DMS79 treated with DMSO at 0.1 percent for 48 hours (cell line): ENCODE measurements at regions not wholly inside any gene's neighbourhood (a gene's known extent, or its start where the extent isn't known, plus 50 kb on each side); places are given as distances from the start of the nearest gene placed in this dataset.

Source experiments
- DNase-seq: peaks from one replicate; lab custom pipeline; 2025; lab: John Stamatoyannopoulos, UW

DNA sequence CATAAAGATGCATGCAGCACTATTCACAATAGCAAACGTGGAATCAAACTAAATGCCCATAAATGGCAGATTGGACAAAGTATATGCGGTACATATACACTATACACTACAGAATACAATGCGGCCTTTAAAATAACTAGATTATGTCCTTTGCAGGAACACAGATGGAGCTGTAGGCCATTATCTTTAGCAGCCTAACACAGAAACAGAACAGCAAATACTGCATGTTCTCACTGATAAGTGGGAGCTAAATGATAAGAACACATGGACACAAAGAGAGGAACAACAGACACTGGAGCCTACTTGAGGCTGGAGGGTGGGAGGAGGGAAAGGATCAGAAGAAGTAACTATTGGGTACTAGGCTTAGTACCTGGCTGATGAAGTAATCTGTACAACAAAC is 758.2 kb downstream of the TLE1 start:
- DNase-seq, result no peak

DNA sequence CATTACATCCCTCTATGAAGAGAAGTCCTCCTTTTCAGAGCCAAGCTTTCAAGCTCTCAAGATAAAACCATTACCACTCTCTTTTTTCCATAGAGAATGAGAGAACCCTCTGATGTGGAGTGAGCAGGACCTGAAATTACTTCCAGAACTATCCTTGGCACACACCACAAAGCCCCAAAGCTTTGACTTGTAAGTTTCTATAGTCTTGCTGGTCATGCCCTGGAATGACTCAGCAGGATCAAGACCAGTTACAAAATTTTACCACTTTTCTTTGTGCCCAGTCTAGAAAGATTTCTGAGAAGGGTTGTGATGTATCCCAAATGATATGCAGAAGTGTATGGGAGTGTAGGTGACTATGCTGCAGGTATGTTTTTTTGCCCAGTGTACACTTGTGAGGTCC is 760.6 kb downstream of the TLE1 start:
- no peak for DNase-seq

DNA sequence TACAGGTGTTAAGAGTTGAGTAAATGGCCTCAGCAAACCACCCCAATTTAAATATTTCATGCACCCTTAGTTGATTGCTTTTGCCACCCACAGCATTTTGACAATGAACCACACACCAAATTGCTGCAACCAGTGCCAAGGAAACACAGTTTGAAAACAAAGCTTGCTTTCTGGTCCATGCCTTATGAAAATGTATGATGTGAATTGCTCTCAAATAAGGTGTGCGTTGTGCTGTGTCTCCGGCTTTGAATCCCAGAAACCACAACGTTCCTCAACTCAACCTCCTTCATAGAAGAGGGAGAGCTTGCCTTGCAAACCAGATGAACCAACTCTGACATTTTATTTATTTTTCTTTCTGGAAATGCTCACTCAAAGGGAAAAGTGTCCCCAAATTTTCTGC is 762.7 kb downstream of the TLE1 start:
- DNase-seq, result no peak

DNA sequence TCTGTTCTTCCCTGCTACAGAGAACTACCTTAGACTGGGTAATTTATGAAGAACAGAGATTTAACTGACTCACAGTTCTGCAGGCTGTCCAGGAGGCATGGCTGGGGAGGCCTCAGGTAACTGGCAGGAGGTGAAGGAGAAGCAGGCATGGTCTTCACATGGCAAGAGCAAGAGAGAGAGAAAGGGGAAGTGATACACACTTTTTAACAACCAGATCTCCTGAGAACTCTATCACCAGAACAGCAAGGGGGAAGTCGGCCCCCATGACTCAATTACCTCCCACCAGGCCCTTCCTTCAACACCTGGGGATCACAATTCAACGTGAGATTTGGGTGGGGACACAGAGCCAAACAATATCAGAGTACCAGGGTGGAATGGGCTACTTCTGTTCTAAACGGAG is 766.8 kb downstream of the TLE1 start:
- no peak for DNase-seq

DNA sequence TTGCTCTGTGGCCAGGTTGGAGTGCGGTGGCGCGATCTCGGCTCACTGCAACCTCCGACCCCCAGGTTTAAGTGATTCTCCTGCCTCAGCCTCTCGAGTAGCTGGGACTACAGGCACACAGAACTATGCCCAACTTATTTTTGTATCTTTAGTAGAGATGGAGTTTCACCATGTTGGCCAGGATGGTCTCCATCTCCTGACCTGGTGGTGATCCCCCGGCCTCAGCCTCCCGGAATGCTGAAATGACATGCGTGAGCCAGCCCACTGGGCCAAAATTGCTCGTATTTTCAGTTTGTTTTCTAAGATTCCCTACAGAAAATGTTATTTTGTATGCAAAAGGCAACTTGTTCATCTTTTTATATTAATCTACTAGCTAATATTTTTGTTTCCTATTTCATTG is 782.6 kb downstream of the TLE1 start:
- DNase-seq, result no peak

DNA sequence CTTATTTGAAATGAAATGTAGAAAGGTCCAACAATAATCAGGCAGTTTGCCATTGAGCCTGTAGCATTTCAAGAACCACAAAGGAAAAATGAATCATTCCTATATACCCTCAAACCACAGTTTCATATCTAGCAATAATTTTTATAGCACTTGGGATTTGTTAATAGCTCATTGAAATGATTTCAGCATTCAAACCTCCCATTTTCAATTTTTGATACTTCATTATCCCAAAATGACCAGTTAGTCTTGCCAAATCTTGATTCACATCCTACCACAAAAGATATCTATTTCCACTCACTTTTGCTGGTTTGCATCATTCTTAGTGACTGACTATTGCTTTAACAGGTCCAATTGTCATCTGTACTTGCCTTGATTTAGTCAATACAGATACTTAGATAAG is 790.1 kb downstream of the TLE1 start:
- DNase-seq, result no peak

DNA sequence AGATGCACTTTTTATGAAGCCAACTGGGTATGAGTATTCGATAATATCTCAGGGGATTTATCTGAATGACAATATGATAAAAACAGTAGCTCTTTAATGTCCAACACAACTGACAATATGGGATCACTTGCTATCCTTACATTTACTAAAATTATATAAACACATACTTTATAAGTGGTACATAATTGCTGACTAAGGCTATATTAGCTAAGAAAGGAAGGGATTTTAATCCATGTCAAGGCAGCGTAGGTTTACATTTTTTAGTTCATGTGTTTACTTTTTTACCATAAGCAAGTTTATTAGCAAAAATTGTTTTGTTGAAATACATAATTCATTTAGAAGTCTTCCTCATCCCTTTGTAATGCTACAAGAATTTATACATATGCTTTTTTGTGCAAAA is 796.2 kb downstream of the TLE1 start:
- DNase-seq, result no peak

DNA sequence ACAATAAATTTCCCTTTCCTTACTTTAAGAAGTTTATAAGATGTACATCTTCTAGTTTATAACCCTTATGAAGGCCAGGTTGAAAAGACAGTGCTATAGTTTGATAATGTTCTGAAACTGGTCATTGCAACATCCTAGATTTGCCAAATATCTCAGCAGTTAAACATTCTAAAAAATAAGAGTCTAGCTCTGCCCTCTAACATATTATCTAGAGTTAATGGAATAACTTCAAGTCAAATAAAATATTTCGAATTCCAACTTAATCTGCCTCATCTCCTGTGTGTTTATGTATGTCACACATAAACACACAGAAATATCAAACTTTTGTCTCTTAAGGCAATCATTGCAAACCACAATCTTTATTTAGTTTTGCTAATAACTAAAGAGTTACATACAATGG is 796.6 kb downstream of the TLE1 start:
- no peak for DNase-seq

DNA sequence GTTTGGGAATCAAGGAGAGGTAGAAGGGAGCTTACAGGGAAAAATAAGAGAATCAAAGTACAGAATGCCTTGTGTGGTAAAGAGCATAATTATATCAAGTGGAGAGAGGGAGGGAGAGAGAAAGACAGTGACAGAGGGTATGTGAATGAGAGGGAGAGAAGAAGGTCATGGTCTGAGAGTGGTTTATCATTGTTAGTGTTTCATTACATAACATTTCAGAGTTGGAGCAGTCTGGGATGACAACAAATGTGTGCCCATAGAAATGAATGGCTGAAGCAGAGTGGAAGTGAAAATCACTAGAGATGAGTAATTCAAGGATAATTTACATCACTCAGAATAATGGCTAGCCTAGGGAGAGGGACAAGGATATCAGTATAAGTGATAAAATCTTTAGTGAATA is 799.2 kb downstream of the TLE1 start:
- DNase-seq, result no peak

DNA sequence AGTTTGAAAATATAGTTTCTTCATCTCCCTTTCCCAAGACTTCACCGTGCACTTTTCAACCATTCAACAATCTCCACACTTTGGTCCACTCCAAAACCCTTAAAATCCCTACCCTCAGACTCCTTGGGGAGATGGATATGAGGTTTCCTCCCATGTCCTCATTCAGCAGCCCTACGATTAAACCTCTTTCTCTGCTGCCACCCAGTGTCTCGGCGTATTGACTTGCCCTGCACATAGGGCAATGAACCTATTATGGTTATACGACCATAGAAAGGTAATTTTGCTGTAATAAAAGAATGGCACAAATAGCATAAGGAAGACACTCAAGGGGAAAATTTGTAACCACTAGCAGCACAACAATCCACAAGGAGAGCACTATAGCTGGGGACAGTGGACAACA is 803.5 kb downstream of the TLE1 start:
- no peak for DNase-seq

DNA sequence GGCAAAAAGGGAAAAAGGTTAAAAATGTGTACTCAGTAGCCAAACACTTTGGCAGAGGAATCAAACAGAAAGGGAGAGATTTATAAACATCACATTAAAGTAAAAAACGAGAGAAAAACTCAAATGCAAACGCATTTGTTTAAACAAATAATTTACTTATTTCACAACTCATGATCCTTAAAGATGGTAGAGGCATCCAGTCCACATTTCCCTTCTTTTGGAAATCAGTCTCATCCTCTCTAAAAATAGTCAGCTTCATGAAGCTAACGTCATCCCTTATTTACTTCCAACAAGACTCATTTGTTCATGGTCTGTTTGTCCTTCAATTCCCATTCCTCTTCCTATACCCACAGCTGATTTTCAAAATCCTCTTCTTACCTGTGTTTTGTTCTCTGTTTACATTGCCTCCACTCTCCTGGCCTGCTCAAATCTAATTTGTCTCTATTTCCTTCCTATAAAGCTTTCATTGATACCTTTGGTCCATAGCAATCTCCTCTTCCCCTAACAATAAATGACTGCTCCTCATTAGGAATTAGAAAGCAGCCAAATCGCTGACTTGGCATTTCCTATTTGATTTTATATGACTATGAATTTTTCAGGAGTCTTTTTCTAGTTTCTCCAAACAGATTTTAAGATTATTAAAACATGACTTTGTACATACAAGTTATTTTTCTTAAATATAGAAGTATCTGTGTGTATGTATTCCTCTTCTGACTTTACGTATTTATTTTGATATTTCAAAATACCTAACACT is 805.3 kb downstream of the TLE1 start:
- DNase-seq, result no peak

DNA sequence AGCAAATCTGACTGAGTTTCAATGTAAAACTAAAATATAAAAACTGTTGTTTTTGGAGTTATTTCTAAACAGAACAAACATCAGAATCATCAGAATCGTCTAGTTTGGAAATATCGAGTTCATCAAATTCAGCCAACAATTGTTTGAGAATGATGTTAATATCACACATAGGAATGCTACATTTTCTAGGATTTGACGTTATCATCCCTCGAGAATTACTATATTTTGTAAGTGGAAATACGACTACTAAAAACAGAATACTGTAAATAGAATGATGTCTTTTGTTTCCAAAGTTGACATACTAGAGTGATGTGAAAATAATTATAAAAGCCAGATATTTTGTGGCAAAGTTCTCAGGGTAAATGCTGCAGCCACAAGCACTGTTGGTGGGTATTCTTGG is 805.9 kb downstream of the TLE1 start:
- no peak for DNase-seq

DNA sequence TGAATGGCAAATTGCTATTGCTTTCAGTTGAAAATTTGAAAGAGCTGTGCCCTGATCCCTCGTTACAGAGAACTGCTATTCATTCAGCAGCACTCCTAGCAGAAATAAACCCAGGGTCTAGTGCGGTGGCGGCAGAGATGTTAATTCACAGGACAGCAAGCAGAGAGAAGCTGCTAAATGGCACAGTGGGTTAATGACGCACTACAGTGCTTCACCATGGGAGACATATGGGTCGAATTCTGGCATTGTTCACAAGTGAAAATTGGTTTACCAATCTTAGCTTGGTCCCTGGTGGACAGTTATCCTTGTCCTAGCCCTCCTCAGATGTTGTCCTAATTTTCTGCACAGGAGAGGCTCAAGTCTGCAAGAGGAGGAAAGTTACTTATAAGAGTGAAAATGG is 807.4 kb downstream of the TLE1 start:
- DNase-seq, result no peak

DNA sequence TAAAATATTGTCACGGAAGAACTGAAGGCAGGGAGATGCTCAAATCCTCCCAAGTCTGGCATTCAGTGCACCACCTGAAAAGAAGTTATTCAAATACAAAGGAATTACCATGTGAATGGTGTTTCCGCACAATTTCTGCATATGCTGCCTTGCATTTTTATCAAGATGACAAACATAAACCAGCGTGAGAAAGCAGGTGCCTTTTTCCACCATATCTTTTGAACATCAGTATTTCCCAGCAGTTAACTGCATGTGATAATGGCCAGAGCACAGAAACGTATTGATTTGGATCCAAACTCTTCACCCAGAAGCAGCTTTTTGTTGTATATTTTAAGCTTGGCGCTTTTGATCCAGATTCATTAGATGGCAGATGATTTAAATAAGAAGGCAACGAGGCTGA is 808.0 kb downstream of the TLE1 start:
- DNase-seq, result no peak

DNA sequence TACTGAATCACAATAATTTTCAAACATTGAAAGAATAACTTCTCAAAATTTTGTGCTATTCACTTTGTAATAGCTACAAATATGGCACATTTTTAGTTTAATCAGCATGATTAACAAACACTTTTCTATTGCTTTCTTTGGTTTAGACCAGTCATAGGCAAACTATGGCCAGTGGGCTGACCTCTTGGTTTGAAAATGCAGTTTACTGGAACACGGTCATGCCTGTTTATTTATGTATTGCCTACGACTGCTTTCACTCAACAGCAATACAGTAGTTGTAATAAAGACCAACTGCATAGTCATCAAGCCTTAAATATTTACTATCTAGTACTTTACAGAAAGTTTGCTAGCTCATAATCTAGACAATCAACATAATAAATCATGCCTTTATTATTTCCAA is 810.8 kb downstream of the TLE1 start:
- DNase-seq, result no peak

DNA sequence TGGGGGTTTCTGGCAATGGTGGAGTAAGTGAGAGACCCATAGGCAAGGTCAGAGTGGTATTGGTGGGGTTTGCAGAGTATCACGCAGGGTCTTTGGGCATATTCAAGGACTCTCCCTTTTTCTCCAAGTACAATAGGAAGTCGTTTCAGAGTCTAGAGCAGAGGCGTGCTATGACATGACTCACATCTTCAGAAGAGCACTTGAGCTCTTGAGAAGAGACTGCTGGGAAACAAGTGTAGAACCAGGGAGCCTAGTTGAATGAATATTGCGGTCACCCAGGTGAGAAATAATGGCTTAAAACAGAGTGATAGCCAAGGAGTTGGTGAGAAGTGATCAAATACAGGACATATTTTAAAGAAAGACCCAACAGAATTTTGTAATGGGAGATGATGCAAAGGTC is 813.4 kb downstream of the TLE1 start:
- DNase-seq, result peak; percentile 6

DNA sequence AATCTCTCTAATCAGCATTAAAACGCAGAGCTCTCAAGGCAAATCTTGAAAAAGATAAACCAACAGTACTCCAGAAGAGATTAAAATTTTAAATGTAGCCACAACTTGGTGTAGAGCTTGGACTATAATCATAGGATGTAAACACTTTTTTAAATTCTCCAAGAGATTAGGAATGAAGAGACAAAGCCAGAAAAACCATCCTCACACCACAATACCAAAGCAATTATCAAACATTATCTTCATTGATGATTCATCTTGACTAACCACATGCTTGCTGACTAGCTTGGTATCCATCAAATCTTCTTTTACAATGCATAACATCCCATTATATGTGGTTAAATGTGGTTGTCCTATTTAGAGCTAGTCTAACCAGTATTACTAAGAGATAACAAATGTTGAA is 815.1 kb downstream of the TLE1 start:
- DNase-seq, result no peak

DNA sequence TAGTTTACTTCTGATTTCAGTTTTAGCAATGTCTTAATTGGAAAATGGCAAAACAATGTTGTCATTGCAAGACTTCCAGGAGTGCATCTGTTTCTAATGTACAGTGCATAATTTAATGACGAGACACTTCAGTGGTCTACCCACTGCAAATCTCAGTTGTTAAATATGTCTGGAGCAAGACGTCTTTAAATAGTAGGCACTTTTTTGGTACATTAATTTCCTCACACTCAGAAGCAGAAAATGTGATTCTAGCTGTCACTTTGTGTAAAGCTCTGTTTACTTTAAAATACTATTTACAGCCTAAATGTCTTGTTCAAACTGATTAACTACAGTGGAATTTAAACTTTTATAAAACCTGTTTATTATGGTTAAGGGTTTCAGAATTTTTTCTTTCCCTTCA is 815.5 kb downstream of the TLE1 start:
- DNase-seq, result no peak

DNA sequence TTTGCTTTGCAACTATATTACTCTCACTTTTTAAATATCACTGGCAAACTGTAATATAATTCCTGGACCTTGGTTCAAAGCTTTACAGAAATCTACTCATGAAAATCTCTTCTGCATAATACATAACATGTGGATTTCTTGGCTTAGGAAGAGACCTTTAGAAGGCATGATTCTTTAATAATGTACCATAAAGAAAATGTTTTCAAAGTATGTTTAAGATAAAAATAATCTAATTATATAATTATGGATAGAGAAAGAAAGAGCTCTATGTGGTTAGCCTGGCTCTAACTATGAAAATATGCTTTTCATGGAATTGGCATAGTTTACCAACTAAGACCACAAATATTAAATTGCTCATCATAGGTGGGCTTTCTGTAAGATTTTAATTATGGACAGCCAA is 817.8 kb downstream of the TLE1 start:
- no peak for DNase-seq

DNA sequence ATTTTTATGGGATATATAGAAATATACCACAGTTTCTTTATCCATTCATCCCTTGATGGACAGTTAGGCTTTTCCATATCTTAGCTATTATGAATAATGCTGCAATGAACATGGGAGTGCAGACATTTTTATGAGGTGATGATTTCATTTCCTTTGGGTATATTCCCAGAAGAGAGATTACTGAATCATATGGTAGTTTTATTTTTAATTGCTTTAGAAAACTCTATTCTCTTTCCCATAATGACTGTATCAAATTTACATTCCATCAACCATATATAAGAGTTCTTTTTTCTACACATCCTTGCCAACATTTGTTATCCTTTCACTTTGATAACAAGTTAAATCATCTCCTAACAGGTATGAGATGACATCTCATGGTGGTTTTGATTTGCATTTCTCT is 821.6 kb downstream of the TLE1 start:
- no peak for DNase-seq

DNA sequence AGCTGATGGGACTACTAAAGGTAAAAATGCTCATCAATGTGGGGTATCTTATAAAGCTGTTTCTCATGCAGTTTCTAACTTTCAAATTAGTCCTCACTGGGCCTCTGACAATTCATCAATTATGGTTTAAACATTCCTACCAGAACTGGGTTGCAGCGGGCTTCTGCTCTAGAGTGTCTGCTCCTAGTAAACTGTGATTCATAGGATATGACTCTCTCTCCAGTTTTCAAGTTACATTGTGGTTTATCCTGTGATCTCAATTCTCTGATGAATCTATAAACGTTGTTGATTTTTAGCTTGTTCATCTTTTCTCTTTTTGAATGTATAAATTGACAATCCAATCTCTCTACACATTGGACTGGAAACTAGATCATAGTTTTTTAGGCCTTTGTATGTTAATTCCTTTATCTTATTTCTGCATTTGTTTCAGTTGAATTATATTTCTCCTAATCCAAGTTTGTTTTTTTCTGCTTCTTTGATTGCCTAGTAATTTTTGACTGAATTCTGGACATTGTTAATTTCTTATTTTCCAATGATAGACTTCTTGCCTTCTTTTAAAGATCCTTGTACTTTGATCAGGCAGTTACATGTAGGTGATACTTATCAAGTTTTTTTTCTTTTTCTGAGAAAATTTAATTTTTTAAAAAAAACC is 822.6 kb downstream of the TLE1 start:
- no peak for DNase-seq

DNA sequence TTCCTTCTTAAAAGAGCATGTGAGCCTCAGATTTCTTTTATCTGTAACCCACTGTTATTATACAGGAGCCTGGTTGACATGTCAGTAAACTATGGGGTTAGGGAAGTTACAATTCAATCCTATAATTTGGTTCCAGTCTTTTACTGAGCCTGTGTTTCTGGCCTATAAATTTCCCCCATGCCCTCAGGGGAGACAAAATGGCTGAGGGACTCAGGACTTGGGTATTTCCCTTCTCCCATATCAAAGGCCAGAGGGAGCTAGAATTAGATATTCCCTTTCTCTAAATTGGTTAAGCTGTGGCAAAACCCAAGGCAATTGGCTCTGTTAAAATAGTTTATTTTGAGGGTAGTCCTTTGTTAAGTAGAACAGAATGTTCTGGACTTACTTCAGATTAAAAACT is 823.2 kb downstream of the TLE1 start:
- no peak for DNase-seq

DNA sequence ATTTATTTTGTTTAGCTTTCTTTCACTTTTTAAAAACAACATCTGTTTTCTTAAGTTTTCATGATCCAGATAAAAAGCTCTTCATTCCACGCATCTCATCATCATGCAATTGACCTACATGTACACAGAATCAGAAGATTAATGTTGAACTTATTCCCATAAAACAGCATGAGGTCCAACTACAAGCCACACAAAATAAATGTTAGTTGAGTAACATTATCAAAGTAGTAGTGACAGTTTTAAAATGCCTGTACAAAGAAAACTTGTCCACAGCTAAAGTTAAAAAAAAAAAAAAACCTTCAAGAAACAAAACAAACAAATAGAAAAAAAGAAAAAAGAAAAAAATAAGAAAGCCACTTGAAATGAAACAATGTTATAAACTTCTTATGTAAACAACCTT is 846.3 kb downstream of the TLE1 start:
- DNase-seq, result no peak

DNA sequence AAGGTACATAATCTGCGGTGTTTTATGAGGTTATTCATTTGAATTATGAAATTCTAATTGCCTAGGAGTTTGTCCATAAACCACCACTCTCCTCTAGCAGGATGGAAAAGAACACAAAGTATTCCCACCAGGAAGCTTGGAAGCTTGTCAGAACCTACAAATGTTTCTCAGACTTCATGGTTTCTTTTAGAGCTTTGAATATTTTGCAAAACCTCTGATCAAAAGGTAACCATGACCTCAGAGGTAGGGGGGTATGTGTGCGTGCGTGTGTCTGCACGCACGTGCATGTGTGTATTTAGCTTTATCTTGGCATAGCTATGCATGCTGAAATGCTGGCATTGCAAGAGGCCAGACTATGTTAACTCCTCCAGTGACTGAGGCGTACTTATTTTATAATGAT is 847.0 kb downstream of the TLE1 start:
- no peak for DNase-seq
